CD4-positive, alpha-beta T cell treated with Interleukin-21 for 1 hour (primary cell): ENCODE measurements at regions not wholly inside any gene's neighbourhood (a gene's known extent, or its start where the extent isn't known, plus 50 kb on each side); places are given as distances from the start of the nearest gene placed in this dataset.
"Not testable (repeated sequence)": the region's sequence is repeated elsewhere in the genome, so short reads cannot be mapped to it uniquely, and the experiment has no call there.

Source experiments
- DNase-seq: peaks from one replicate; pipeline ENCODE4 v3.0.0-alpha.2; 2020

- no peak for DNase-seq
These were observed 1499.7 kb upstream of the SLC10A2 start for GRCh38 chr13:104565888-104566287.

DNA sequence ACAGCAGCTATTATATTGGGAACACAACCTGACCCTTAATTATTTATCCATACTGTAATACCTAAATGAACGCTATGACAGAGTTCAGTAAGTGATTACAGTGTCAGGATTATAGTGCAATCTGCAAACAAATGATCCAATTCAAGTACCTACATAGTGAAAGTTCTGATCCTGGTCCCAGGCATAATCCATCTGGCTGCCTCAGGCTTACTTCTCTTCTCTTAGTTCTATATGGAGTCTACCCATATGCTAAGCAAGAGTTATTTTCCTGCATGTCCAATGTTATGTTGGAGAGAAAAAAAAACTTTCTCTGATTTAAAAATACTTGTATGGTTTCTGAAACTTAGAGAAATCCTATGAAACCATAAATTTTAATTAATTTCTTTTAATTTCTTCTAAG, 1487.7 kb upstream of the SLC10A2 start:
- no peak for DNase-seq

DNA sequence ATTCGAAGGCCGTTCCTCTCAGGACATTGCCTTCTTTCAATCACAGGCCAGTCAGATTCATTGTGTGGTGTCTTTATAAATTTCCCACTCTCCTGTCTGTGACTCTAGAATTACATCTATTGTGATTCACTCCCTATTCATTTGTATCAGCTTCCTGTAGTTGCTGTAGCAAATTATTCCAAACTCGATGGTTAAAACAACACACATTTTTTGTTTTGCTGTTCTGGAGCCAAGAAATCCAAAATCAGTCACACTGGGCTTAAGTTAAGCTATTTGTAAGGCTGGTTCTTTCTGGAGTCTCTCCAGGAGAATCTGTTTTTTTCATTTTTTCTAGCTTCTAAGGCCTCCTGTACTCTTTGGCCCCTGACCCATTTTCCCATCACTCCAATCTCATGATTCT, 1487.0 kb upstream of the SLC10A2 start:
- no peak for DNase-seq

- DNase-seq, result no peak
These were observed 1468.6 kb upstream of the SLC10A2 start for GRCh38 chr13:104534847-104535246.

DNA sequence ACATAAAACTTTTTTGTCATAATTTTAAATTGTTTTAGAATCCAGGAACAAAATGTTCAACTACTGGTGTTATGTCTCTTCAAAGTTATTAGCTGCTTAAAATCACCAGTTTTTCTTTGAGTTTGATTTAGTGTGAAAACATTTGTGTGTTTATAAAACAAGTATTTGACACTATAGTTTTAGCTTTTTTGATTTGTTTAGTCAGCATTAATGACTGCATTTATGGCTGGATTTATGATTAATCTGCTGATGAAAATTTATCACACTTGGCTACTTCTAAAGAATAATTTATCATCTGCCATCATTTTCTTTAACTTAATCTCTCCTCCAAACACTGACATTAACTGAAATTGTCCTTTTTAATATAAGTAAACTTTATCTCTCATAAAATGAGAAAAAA, 1465.9 kb upstream of the SLC10A2 start:
- DNase-seq, result no peak

DNA sequence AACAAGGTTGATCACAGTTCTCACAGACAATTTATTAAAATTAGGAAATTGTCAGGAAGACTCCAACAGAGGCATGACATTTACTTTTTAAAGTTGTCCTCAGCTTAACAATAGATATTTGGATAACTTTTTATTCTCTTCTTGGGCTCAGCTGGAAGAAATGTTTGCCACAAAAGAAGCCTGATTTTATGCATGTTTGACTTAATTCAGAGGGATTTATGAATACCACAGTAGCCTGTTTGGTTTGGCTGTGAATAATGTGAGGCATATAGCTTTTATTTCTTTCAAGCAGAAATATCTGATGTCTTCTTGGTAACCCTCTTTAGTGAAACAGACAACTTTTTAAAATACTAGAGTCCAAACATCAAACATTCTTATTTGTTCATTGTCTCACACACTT, 1464.5 kb upstream of the SLC10A2 start:
- no peak for DNase-seq

- DNase-seq, result no peak
These were observed 1460.3 kb upstream of the SLC10A2 start for GRCh38 chr13:104526561-104526960.

DNA sequence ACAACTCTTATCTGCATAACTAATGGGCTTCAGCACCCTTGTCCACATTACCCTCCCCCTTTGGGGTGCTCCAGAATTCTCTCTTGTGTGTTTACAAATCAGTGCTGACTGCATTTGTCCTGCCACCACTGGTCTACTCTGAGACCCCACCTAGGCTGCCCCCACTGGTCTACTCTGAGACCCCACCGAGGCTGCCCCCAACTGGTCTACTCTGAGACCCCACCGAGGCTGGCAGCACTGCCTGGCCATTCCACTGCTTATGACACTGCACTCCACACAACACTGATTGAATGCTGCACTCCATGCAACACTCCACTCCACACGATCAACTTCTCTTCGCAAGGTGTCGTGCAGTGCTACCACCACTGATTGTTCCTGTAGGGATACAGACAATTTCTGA, 1459.2 kb upstream of the SLC10A2 start:
- no peak for DNase-seq

- no peak for DNase-seq
These were observed 1456.2 kb upstream of the SLC10A2 start for GRCh38 chr13:104522235-104523072.

GRCh38 chr13:104510422-104510821, 1444.2 kb upstream of the SLC10A2 start:
- DNase-seq, result no peak

DNA sequence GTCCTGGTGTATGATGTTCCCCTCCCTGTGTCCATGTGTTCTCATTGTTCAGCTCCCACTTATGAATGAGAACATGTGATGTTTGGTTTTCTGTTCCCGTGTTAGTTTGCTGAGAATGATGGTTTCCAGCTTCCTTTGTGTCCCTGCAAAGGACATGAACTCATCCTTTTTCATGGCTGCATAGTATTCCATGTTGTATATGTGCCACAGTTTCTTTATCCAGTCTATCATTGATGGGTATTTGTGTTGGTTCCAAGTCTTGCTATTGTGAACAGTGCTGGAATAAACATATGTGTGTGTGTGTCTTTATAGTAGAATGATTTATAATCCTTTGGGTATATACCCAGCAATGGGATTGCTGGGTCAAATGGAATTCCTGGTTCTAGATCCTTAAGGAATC, 1427.3 kb upstream of the SLC10A2 start:
- DNase-seq, result not testable (repeated sequence)

DNA sequence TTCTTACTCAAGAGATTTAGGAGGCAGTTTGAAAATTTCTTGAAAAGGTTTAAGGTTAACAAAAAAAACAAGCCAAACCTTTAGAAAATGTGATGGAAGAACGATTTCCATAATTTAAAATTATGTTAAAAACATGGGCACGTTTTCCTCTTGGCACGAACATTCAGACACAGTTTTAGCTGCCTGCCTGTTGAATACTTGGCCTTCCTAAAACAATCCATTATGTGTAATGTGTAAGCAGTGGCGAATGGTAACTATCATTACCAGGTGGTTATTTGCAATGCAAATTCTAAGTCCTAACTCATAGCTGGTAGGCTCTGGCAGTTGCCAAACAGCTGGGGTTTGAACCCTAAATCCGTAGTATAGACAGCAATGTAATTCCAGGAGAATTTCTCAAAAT, 1425.7 kb upstream of the SLC10A2 start:
- no peak for DNase-seq

GRCh38 chr13:104487006-104487405, 1420.8 kb upstream of the SLC10A2 start:
- DNase-seq, result no peak

DNA sequence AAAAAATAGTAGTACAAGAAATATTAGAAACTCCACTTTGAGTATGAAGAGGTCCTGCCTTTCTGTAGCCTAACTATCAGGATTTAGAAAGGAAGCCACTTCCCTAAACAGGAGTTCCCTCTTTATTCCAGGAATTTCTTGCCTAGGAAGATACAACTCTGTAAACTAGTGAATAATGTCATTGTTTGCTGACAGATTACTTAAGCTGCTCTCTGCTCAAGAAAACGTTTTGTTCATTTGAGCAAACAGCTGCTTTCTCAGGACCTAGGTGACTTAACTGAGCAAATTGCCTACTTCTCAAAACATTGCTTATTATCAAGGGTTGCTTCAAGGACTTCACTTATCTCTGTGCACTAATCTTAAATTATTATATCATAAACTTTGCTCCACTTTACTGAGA, 1419.4 kb upstream of the SLC10A2 start:
- no peak for DNase-seq

GRCh38 chr13:104483631-104484030, 1417.4 kb upstream of the SLC10A2 start:
- no peak for DNase-seq

GRCh38 chr13:104477261-104477660, 1411.0 kb upstream of the SLC10A2 start:
- no peak for DNase-seq

DNA sequence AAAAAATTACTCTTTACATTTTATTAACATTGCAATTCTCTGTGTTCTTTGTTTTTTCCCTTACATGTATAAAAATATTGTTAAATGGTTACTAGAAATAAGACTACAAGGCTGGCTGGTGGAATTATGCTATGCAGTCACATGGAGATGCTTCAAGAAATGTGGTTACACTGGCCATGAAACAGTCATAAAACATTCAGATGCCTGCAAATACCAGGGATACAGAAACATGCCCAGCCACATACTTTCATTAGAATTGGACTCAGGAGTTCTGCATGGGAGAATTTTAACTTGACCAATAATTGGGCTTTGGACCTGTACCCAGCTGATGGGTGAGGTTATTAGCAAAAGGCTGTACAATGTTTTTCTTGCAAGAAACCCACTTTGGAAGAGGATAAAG, 1407.7 kb upstream of the SLC10A2 start:
- no peak for DNase-seq

- DNase-seq, result no peak
These were observed 1399.8 kb upstream of the SLC10A2 start for GRCh38 chr13:104466016-104466415.

- DNase-seq, result no peak
These were observed 1394.8 kb upstream of the SLC10A2 start for GRCh38 chr13:104461049-104461448.

DNA sequence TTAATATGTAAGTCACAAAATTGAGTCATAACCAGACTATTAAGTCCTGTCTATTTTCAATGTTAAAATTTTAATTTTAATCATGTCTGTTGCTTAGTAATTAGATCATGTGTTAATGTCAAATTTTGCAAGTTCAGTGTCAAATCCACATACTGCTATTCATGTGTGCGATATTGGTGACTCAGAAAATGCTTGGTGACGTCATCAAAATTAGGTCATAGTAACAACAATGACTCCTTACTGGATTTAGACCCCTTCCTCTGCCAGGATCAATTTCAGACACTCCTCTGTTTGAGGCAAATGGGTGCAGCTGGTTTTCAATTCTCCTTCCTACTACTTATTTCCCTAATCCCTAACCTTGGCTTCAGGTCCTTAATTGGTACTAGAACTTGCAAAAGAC, 1394.3 kb upstream of the SLC10A2 start:
- DNase-seq, result no peak

DNA sequence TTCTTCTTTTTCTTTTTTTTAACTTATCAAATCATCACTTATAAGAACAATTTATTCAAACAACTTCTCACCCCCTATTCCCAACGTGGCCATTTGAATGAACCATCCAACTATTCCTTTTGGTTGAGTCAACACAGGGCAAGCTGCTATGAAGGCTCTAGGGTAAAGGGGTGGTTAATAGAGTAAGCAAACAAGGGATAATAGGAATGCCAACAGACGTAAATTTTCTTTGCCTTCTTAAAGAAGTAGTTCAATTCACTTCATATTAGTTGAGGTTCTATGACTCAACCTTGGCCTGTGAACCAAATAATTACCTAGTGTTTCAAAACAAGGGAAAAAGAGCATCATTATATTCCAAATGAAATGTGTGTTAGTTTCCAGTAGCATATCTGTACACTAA, 1383.8 kb upstream of the SLC10A2 start:
- no peak for DNase-seq

DNA sequence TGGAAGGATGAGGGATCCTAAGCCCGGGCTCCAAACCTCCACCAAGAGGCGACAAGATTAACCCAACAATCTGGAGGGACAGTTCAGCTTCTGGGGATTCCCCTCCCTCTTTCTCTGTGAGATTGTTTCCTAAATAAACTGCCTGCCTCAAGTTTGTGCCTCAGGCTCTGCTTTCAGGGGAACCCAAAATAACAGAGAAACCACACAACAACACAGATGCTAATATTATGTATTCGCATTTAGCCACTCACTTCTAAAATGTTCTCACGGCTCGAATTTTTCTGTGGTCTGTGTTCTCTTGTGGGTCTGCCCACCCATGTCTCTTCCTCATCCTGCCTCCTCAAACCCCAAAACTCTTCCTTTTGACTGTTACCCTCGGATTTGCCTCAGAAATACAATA, 1381.1 kb upstream of the SLC10A2 start:
- DNase-seq, result no peak

DNA sequence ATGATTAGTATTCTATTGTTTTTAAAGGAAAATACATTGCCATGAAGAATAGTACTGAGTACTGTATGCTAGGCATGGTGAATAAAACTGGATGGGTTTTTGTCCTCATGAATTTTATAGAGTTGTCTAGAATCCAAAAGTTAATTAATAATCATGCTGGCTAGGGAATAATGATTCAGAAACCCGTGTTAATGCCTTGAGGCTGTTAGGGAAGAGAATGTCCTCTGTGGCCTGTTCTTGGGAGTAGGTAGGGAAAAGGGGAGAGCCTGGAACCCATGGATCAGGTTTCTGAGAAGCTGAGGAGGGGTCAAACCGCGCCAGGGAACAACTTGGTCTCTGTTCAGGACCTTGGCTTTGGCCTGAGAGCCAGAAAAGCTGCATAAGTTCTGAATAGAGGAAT, 1376.3 kb upstream of the SLC10A2 start:
- DNase-seq, result no peak

DNA sequence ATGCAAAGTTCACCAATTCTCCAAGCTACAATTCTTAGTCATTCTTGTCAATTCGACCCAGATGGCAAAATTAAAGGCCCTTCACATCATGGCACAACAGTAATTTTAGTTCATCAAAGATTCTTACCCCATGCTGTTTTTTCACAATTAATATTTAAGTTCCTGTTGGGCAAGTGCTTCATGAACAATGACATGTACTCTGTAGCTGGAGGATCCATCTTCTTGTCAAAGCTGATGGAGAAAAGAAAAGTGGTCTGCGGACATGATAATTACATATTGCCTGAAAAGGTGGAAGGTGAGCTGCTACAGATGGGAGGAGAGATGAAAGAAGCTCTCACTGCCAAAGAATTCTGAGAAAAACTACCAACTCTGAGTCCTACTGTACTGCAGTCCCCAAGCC, 1370.3 kb upstream of the SLC10A2 start:
- no peak for DNase-seq

GRCh38 chr13:104431895-104432294, 1365.7 kb upstream of the SLC10A2 start:
- DNase-seq, result no peak
